Central memory CD4-positive, alpha-beta T cell (primary cell): ENCODE measurements at regions not wholly inside any gene's neighbourhood (a gene's known extent, or its start where the extent isn't known, plus 50 kb on each side); places are given as distances from the start of the nearest gene placed in this dataset.

Experiments used
- DNase-seq: peaks from one replicate; pipeline ENCODE4 v3.0.0; 2022

DNA sequence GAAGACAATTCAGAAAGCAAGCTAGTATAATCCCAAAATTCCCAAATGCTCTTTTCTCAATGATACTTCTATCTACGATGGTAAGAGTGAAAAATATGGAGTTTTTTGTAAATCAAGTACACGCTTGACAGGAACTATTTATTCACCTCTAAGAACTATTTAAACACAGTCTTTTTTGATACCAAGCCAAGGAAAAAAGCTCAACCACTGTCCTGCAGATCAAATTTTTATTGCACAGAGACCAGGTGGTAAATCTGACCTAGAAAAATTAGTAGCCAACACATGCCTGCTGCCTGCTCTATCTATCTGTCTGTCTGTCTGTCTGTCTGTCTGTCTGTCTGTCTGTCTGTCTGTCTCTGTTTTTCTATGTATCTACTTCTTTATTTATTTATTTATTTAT, 292.2 kb downstream of the MZT1 start:
- no peak for DNase-seq

DNA sequence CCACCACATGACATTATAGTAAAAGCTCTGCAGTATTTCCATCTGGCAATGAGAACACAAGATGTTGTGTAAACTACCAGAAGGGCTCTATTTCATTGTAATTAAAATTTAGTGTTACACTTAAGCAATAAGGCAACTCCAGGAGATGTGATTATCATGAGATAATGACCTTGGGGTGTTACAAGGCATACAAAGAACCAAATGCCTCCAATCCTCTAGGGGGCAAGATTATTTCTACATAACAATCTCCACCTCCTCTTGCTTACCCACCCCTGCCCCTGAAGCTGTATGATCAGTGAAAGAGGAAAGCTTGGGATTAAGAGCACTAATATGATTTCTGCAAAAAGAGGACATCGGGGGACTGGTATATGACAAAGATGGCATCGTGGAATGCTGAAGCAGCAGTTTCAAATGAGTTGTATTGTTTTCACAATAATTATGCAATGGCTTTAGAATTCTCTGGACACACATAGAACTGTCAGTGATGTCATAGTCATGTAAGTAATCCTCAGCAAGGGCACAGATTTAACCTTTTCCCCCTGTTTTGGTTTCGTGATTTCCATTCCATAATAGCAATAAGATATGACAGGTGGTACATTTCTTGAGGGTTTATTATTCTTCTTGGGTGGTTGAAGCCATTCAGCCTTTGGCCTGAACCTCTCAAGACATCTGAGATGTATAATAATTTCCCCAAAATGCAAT, 295.3 kb downstream of the MZT1 start:
- DNase-seq, result no peak

DNA sequence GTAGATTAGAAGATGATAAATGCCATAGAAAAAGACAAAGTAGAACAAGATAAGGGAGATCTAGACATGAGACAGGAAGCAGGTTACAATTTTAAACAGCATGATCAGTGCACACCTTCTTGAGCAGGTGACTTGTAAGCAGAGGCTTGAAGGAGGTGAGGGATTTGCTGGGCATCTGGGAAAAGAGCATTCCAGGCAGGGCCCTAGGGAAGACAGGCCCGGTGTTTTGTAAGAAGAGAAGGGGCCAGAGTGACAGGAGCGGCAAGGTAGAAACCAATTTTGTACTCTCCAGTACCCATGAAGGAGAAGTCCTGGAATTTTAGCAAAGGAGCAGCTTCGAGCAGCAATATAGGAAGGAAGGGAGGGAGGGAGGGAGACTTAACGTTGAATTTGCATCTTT, 296.5 kb downstream of the MZT1 start:
- no peak for DNase-seq

DNA sequence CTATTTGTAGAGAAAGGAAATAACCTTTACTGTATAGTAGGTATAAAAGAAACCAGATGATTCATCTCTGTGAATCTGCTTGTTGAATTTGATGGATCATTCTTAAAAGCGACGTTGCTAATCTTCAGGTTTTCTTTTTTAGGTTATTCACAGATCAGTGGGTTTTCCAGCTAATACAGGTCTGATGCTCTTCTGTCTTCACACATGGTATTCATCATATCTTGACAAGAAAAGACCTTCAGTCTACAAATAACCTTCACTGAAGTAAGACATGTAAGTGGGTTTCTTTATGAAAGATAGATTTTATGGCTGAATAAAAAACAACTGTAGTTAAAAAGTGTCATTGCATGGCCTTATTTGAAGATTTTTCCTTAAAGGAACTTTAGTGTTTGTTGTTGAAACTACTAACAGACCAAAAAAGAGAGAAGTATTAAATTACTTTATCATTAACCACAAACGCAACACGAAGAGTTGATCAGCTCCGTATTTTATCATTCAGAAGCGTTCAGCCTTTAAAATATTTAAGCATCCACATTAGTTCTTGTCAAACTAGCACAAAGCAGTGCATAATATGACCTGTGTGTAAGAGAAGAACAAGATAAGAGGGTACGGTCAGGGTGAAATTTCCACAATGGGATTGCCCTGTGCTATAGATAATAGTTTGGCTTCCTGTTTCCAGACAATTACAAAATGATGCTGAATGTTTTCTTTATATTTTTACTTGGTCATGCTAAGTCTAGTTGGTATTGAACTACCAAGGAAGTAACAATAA, 299.5 kb downstream of the MZT1 start:
- no peak for DNase-seq

DNA sequence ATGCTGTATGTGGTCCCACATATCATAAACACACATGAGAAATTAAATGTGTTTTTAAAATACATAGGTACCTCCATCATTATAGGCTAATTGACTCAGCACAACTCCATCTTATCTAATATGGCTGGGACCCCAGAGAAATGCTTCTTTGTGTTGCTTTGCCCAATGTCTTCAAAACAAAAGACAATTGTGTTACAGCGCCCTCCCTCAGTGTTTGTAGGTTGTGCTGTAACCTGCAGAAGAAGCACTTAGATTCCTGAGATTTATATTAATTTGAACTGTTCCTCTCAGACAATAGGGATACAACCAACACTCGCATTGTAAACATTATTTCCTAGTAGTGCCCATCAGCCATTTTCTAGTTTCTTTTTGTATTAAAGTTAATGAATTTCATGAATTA, 303.4 kb downstream of the MZT1 start:
- DNase-seq, result no peak

DNA sequence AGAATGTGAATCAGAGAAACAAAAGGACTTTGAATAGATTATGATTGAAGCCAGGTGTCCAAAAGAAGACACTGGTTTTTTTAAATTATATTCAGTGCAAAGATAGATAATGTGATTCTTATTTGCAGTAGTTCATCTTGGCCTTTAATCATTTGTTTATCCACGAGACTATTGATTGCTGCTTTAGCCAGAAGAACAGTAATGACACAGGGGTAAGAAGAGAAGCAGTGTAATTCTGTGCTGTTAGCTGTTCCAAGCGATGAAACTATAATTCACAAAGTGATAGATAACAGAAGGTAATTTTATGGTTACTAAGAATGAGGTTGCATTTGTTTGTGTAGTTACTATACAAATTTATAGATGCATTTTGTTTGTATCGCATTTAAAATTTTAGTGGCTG, 311.6 kb downstream of the MZT1 start:
- no peak for DNase-seq

DNA sequence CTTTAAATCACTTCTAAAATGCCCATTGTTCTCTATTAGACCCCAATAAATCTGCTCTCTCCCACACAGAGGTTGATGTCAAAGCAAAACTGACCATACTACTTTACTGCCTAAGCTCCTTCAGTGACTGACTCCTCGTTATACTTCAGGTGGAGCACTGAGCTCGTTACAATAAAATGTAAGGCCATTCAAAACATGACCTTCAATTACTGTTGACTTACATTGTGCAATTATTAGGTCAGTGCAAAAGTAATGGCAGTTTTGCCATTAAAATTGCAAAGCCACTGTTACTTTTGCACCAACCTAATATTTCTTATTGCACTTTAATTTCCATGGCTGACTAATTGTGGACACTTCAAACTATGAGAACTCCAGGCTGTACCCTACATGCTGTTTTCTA, 314.9 kb downstream of the MZT1 start:
- no peak for DNase-seq

DNA sequence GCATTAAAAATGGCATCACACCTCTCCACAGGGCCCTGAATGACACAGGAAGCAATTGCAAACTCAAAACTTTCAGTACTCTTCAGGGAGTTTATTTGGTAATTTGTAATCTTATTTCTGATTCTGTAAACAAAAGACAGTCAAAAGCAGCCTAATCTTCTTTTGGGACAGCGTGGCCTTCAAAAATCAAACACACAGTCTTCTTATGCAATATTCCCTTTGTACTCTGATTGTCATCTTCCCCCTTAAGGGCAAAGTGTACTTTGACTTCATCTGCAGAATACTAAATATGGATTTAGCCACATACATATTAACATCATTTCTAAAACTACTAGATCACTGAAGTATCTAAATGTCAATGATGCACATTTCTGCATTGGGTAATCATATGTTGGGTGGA, 322.0 kb downstream of the MZT1 start:
- no peak for DNase-seq

DNA sequence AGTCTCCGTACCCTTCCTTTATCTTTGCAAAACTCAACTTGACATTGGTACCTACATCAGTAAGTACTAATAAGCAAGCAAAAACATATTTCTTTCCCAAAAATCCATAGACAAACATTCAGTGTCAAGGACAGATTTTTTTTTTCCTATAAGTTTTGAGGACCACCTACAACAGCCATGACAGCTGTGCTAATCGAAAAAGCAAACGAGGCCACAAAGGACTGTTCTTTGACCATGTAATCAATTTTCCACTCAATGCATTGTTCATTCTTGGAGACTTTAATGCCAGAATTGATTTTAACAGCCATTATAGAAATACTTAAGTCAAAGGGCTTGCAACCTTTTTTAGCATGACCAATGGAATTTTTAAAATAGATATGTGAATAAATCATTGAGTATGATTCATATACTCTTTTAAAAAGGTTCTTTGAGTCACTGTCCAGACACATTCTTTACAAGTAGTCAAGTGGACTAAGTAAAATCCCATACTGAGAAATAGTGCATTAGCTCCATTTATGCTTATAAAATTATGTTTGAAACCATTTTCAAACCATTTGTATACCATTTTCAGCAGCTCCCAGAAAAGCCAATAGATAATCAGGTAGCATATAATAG, 323.9 kb downstream of the MZT1 start:
- no peak for DNase-seq

DNA sequence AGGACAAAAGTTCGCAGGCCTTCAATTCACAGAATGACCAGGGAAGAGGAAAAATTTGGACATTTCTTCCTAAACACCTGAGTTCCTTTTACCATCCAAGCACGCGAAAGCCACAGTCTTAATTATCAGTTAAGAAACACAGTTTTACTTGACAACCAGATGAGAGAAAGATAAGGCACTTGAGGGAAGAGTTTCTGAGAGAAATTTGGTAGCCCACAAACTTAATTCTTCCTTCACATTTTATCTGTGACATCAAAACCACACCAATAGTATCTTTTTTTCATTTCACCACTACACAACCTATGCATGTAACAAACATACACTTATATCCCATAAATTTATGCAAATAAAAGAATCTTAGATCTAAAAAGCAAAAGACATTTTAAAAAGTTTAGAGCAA, 326.6 kb downstream of the MZT1 start:
- no peak for DNase-seq

DNA sequence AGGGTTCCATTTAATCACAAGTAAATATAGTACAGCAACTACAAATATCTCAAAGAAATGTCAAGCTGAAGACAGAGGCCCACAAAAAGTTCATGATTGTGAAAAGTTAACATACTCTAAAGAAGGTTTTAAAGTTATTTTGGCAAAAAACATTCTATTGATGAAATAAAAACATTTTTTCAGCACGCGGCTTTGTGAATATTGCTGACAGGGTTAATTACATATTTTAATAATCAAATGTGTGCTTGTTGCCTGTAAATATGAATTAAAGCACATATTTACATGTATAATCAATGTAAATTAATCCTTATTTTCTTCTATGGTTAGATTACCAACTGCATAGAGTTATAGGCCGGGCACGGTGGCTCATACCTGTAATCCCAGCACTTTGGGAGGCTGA, 328.1 kb downstream of the MZT1 start:
- DNase-seq, result no peak

DNA sequence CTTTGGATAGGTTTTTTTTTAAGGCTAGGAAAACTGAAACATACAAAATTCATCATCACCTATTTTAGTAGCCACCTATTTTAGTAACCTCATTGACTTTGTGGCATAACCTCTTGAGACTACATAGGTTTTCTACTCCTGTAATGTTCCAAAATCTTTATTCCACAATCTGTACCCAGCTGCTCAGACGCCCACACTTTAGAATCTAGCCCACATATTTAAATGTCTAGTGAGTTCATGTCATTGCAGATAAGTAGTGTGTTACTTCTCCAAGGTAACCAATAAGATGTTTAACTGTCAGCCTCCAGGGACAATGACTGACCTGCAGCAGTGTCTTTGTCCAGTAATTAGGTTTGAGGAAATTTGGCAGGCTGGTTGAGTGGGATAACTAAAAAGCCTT, 330.2 kb downstream of the MZT1 start:
- no peak for DNase-seq

DNA sequence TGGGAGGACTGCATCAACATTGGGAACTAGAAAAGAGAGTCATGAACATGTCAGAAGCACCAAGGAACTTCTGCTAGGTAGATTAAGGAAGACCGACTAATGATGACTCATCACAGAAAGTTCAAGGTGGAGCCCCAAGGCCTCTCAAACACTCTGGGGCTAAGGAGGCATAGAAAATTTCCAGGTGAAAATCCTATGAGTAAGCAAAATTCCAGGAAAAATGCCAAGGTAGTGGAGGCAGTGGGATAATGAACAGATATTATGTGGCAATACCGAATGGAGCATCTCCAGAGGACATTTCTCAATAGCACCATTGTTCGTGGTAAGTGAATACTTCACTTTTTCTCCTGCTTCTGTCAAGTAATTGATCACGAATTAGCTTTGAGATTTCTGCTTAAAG, 336.5 kb downstream of the MZT1 start:
- DNase-seq, result no peak

DNA sequence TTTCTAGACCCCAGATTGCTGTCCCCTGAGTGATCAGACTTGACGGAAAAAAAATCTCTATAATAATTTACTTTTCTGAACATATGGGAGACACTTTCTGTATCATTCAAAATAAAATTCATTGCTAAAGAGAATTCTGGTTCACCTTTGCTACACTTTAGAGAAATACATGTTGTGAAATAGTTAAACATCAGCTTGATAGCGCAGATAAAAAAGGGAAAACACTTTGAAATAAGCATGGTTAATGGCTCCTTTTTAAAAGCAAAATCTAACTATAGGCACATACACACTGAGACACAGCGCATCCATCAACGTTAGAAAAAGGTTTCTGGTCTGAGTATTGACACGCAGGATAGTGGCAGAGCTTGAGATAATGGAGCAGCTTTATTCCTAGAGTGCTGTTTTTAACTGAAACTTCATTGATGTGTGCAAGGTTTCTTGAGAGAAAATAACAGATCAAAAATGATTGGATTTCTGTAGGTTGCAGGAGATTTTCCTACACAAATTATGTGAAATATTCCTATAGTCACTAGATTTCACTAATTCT, 341.2 kb downstream of the MZT1 start:
- DNase-seq, result no peak

DNA sequence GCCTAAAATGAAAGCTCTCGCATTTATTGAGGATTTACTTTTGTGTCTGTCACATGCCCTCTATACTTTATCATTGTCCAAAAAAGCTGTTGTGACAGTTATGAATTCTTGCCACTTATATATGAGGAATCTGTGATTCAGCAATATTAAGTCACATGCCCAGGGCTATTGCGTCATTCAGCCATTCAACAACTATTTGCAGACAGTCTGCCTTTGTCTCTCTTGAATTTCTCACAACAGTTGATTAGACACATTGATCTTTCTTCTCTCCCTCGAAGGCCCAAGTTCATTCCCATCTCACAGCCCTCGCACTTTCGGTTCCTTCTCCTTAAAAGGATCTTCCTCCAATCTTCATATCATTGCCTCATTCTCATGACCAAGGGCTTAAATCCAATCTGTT, 342.6 kb downstream of the MZT1 start:
- no peak for DNase-seq

DNA sequence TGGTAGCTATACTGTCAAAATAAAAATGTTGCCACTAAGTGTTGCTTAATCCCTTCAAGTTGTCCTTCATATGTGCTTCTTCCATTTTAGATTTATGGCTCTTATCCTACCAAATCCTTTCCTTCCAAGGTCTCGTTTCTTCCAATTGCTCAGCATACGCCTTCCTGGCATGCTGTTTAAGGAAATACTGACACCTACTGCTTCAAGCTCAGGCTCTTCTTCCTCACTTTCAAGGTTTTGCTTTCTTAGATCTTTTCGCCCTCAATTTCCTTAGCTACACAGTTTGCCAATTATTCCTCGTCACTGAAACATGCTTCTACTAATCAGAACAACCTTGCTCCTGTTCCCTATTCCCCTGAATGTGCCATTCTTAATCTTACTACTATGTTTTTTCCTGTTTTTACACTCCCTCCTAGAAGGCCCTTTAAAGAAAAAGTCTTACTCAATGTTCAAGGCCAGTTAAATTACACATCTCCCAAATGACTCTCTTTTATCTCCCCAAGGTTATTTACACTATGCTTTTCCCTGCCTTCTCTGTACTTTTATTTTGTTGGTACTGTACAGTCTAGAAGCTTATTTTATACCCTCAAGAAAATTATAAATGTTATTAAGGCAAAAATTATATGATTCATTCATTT, 343.1 kb downstream of the MZT1 start:
- DNase-seq, result no peak

DNA sequence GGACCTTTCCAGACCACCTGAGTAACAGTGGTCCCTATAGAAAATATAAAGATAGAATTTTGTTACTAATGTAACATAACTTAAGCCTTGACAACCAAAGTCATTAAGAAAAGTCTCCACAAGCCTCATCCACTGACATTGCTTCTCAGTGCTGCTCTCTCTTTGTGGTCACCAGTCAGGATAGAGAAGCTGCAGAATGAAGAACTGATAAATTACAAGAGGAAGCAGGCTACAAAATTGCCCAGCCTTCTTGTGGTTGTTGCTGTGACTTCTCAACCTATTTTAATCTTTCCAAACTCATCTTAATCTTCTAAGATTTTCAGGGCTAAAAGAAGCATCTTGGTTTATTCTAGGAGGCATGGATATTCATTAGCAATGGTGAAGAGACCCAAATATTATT, 343.8 kb downstream of the MZT1 start:
- DNase-seq, result no peak

DNA sequence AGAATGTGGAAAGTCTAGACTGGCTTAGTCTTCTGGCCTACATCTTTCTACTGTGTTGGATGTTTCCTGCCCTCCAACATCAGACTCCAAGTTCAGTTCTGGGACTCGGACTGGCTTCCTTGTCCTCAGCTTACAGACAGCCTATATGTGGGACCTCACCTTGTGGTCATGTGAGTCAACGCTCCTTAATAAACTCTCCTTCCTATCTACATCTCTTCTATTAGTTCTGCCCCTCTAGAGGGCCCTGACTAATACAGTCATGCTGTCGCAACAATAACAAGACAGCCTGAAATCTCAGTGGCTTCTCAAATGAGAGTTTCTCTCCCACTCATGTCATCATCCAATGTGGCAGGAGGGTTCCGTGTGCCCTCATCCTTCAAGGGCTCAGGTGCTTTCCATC, 347.8 kb downstream of the MZT1 start:
- DNase-seq, result no peak

DNA sequence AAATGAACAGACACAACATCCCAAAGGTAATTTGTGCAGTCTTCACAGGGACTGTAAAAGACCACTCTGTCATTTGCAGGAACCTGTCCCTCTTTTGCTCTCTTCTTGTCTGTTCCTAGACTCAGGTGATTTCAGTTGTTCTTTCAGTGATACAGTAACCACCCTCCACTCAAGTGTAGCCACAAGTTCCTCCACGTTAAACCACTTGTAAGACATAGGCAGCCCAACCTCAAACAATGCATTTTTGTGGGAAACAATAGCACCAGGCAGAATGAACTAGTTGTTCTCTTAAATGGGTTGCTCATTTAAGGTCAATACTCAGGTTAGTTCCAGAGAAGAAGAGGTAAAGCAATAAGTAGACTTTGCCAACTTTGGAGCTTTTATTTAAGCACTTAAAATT, 359.4 kb downstream of the MZT1 start:
- DNase-seq, result no peak

DNA sequence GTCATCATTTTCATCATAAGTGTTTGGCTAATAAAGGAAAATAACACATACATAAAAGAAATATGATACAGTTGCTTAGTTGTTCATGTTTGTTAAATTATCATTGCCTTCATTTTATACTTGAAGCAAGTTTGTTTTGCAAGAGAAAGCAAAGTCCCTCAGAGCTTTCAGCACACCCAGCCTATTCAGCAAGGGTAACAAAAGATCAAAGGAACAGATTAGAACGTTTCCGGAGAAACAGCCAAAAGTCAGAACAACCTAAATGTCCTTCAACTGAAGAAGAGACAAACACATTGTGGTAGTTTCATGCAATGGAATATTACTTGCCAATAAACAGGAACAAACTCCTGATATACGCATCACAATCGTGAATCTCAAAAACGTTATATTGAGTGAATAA, 380.7 kb downstream of the MZT1 start:
- DNase-seq, result no peak

DNA sequence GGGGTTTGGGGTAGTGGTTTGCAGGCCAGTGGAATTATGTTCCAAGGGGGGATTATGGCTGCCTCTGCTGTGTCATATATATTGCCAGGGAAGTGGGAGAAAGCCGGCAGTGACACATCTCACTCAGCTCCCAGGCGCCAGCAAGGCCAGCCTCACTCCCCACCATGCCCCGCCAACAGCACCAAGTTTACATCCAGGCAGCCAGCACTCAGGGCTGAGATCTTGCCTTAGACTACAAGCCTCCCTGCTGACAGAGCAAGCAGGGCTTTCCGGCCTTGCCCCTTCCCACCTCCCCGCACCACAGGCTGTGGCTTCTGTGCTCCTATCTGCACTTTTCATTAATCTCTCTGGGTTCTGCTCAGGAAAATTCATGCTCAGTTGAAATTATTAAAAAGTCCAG, 385.1 kb downstream of the MZT1 start:
- no peak for DNase-seq

DNA sequence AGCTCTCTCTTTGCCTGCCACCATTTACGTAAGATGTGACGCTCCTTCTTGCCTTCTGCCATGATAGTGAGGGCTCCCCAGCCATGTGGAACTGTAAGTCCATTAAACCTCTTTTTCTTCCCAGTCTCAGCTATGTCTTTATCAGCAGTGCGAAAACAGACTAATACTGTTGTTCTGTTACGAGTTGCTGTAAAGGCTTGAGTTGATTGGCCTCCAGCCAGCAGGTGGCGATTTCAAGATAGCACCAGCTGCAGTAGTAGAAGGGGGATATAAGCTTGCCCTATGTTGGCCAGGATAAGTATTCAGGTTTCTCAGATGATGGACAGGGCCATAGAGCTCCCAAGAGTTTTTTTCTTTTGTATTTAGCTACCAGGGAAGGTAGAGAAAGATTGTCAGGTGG, 385.5 kb downstream of the MZT1 start:
- no peak for DNase-seq

DNA sequence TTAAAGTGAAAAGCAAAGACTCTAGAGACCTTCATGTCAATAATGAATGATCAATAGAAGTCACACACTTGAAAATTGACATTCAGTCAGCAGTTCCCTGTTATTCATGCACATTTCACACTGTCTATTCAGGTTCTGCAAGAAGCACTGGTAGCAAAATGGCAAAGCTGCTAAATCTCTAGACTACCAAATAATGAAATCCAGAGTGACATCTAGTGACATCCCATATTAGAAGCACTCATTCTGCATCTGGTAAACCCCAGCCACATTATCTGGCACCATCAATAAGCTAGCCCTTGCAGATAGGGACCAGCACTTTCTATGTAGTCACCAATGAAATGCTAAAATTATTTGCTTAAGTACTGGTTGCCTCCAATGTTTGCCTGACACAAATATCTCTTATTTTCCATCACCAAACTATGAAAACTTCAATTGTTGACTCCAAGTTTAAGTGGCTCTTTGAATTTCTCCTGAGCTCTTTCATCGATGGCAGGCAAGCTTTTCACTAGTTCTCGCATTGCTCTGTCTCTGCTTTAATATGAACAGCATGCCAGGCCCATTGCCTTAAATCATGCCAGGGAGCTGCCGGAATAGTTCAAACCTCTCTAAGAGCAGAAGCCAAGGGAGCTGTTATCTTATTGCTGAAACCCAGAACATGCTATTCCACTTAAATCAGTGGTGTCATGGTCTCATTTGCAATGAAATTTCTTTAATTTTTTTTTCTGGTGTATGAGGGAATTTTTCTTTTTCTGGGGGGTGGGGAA, 409.9 kb downstream of the MZT1 start:
- no peak for DNase-seq
